ENCODE measurements at regions not wholly inside any gene's neighbourhood (a gene's known extent, or its start where the extent isn't known, plus 50 kb on each side); places are given as distances from the start of the nearest gene placed in this dataset.

GRCh38 chr7:42494736-42495135 lies 257.7 kb upstream of the GLI3 start:
- Histone ChIP-seq H3K27ac (no peak overlapping the region), H3K4me1 (ENCODE audit: control insufficient read depth in 1 of 2, insufficient read depth in 1 of 2, low read depth in 1 of 2, low read length in 1 of 2) (no peaks in the 10 kb centered on the region), H3K36me3 (no peaks in the 10 kb centered on the region), H3K4me3 (ENCODE audit: low read depth in 1 of 2, low read length in 1 of 2) (no peak overlapping the region), H3K9me3 (no peaks in the 10 kb centered on the region), H3K27me3 (peaks cover 34% of the 10 kb centered on the region)
- no peak for TF ChIP-seq CTCF (IDR thresholded peaks at IDR 0.05)

DNA sequence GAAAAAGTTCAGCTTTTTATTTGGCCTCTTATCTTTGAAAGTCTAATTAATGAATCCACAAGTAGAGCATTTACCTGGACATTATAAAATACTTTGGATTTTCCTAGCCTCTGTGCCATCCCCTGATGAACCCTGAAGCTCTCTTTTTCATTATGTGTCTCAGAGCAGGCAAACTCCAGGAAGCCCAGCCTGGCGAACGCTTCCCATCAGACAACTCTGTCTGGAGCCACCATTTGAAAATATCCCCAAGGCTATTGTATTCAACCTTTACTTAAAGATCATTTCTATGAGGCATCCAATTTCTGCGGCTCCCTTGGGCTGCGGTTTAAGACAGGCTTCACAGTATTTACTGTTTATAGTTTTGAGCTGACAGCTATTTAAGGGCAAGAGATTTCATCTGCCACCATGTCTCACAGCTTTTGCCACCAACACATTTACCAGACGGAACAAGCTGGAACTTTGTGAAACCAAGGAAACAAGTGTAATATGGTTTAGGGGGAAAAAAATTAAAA lies 257.2 kb upstream of the GLI3 start:
- no peak overlapping the region for H3K27ac ChIP-seq
- TF ChIP-seq CTCF (IDR thresholded peaks at IDR 0.05), result no peak
- H3K4me1 ChIP-seq (ENCODE audit: control insufficient read depth in 1 of 2, insufficient read depth in 1 of 2, low read depth in 1 of 2, low read length in 1 of 2), result no peaks in the 10 kb centered on the region
- H3K9me3 ChIP-seq, result no peaks in the 10 kb centered on the region
- H3K36me3 ChIP-seq, result no peaks in the 10 kb centered on the region
- no peak overlapping the region for H3K4me3 ChIP-seq (ENCODE audit: low read depth in 1 of 2, low read length in 1 of 2)
- peaks cover 34% of the 10 kb centered on the region for H3K27me3 ChIP-seq

DNA sequence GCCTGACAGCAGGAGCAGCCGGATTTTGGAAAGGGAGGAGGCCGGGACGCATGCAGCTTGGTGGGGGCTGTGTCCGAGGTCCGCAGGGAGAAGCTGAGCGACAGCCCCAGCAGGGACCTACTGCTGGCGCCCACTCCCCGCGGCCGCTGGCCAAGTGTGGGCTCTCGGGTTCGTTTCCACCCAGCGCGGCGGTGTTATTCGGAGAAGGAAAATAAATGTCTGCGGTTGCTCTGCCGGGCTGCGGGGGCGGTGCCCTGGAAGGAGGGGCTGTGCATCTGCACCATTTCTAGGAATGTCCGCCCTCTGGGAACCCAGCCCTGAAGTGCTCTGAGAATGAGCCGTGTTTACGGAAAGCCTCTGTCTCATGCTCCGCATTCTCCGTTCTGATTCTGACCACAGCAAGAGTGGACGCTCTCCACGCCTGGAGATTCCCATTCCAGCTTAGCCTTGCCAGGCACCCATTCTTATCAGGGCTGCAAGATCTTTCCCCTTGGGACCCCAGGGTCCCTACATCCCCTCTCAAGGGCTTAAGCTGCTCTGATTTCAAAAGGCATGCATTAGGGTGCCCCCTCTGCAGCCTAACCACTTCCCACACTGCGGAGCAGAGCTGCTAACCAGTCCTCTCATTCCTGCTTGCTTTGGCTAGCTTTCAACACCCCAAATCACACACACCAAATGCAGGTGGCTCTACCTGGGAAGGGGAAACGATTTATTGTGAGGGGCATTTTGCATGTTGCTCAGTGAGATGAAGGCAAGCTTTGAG lies 256.6 kb upstream of the GLI3 start:
- H3K4me3 ChIP-seq (ENCODE audit: low read depth in 1 of 2, low read length in 1 of 2), result no peak overlapping the region
- H3K4me1 ChIP-seq (ENCODE audit: control insufficient read depth in 1 of 2, insufficient read depth in 1 of 2, low read depth in 1 of 2, low read length in 1 of 2), result no peaks in the 10 kb centered on the region
- H3K27ac ChIP-seq, result no peak overlapping the region
- H3K27me3 ChIP-seq, result peaks cover 34% of the 10 kb centered on the region
- no peak for TF ChIP-seq CTCF (IDR thresholded peaks at IDR 0.05)
- H3K36me3 ChIP-seq, result no peaks in the 10 kb centered on the region
- H3K9me3 ChIP-seq, result no peaks in the 10 kb centered on the region

DNA sequence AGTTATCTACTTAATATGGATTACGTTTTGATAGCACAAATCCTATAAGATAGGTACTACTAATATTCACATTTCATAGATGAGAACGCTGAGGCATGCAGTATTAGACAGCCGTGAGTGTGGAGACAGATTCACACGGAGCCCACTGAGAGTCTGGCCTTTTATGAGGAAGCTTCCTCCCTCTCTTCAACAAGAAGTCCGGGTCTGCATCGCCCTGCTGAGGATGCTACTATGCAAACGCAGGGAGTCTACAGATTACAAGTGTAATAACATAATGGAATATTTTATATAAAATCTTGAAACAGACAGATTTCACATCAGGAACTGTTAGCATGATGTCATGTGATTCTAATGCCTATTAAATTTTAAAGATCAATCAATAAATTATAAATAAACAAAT lies 255.9 kb upstream of the GLI3 start:
- peaks cover 34% of the 10 kb centered on the region for H3K27me3 ChIP-seq
- TF ChIP-seq CTCF (IDR thresholded peaks at IDR 0.05), result no peak
- no peak overlapping the region for H3K27ac ChIP-seq
- no peaks in the 10 kb centered on the region for H3K4me1 ChIP-seq (ENCODE audit: control insufficient read depth in 1 of 2, insufficient read depth in 1 of 2, low read depth in 1 of 2, low read length in 1 of 2)
- no peaks in the 10 kb centered on the region for H3K36me3 ChIP-seq
- no peak overlapping the region for H3K4me3 ChIP-seq (ENCODE audit: low read depth in 1 of 2, low read length in 1 of 2)
- no peaks in the 10 kb centered on the region for H3K9me3 ChIP-seq

- Histone ChIP-seq H3K4me3 (ENCODE audit: low read depth in 1 of 2, low read length in 1 of 2) (no peak overlapping the region), H3K27ac (no peak overlapping the region), H3K4me1 (ENCODE audit: control insufficient read depth in 1 of 2, insufficient read depth in 1 of 2, low read depth in 1 of 2, low read length in 1 of 2) (no peaks in the 10 kb centered on the region), H3K36me3 (no peaks in the 10 kb centered on the region), H3K27me3 (peaks cover 34% of the 10 kb centered on the region), H3K9me3 (no peaks in the 10 kb centered on the region)
- no peak for TF ChIP-seq CTCF (IDR thresholded peaks at IDR 0.05)
Observed at GRCh38 chr7:42491106-42491505, 254.1 kb upstream of the GLI3 start.
